ENCODE measurements at regions not wholly inside any gene's neighbourhood (a gene's known extent, or its start where the extent isn't known, plus 50 kb on each side); places are given as distances from the start of the nearest gene placed in this dataset.

DNA sequence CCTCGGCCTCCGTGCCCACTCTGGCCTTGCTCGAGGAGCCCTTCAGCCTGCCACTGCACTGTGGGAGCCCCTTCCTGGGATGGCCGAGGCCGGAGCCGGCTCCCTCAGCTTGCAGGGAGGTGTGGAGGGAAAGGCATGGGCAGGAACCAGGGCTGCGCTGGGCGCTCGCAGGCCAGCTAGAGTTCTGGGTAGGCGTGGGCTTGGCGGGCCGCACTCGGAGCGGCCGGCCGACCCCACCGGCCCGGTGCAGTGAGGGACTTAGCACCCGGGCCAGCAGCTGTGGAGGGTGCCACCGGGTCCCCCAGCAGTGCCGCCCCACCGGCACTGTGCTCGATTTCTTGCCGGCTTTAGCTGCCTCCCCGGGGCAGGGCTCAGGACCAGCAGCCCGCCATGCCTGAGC, 101.0 kb upstream of the IRX5 start:
- TF ChIP-seq, protein P1, sequence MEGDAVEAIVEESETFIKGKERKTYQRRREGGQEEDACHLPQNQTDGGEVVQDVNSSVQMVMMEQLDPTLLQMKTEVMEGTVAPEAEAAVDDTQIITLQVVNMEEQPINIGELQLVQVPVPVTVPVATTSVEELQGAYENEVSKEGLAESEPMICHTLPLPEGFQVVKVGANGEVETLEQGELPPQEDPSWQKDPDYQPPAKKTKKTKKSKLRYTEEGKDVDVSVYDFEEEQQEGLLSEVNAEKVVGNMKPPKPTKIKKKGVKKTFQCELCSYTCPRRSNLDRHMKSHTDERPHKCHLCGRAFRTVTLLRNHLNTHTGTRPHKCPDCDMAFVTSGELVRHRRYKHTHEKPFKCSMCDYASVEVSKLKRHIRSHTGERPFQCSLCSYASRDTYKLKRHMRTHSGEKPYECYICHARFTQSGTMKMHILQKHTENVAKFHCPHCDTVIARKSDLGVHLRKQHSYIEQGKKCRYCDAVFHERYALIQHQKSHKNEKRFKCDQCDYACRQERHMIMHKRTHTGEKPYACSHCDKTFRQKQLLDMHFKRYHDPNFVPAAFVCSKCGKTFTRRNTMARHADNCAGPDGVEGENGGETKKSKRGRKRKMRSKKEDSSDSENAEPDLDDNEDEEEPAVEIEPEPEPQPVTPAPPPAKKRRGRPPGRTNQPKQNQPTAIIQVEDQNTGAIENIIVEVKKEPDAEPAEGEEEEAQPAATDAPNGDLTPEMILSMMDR (IDR thresholded peaks at IDR 0.05; ENCODE audit: insufficient read depth, low read depth, low read length, missing control alignments) = no peak
- no peak overlapping the region for H3K4me3 ChIP-seq (ENCODE audit: low read depth, low read length)
- DNase-seq (ENCODE audit: low read depth) = no peak

DNA sequence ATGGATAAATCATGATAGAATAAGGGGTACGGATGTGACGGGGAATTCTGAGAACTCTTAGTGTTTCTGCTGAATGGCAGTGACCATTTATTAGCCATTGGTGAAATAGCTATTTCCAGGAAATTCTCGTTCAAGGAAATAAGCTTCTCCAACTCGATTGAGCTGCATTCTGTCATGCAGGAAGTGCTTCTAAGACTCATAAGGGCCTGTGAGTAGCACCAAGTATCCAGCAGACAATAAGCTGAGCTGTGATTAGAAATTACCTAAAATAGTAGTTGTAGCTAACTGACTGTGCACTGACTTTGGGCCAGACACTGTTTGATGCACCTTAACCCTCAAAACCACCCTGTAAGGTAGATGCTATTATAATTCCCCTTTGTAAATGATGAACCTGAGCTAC, 107.8 kb upstream of the IRX5 start:
- TF ChIP-seq, protein P1 (IDR thresholded peaks at IDR 0.05; ENCODE audit: insufficient read depth, low read depth, low read length, missing control alignments) = no peak

DNA sequence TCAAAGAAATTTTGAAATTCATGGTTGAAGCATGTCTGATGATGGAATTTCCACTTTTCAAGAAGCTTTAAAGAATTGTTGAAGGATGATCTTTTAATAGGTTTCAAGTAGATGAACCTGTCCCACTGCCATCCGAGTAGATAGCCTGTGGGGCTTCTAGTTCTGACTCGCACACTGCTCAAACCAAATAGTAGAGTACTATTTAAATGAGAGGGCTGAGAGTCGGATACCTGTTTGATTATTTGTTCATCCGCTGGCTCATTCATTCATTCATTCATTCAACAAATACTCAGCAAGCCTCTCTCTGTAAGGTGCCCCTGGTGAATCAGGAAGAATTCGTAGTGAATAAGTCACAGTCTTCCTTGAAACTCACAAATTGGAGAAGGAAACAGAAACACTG, 108.2 kb upstream of the IRX5 start:
- H3K4me3 ChIP-seq (ENCODE audit: low read depth, low read length) = no peak overlapping the region
- TF ChIP-seq, protein P1 (IDR thresholded peaks at IDR 0.05; ENCODE audit: insufficient read depth, low read depth, low read length, missing control alignments) = no peak
- DNase-seq (ENCODE audit: low read depth) = no peak

More for the DNA sequence above, 107.8 kb upstream of the IRX5 start:
- no peak for DNase-seq (ENCODE audit: low read depth)
- no peak overlapping the region for H3K4me3 ChIP-seq (ENCODE audit: low read depth, low read length)

DNA sequence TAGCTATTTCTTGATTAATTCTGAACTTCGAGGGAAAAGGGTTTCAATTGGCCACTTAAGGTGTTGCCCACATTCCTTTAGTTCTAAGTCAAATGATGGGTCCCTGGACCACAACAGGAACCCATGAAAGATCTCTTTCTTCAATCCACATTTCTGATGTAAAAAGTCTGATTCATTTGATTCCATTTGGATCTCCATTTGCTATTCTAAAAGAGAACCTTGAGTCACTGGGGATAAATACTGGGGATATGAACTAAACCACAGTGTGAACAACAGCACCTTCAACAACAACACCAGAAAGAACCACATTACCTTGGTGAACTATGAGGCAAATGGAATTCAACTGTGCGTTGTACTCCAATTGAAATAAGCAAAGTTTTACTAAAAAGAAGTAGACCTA, 108.9 kb upstream of the IRX5 start:
- TF ChIP-seq, protein P1 (IDR thresholded peaks at IDR 0.05; ENCODE audit: insufficient read depth, low read depth, low read length, missing control alignments) = no peak
- no peak for DNase-seq (ENCODE audit: low read depth)
- no peak overlapping the region for H3K4me3 ChIP-seq (ENCODE audit: low read depth, low read length)

DNA sequence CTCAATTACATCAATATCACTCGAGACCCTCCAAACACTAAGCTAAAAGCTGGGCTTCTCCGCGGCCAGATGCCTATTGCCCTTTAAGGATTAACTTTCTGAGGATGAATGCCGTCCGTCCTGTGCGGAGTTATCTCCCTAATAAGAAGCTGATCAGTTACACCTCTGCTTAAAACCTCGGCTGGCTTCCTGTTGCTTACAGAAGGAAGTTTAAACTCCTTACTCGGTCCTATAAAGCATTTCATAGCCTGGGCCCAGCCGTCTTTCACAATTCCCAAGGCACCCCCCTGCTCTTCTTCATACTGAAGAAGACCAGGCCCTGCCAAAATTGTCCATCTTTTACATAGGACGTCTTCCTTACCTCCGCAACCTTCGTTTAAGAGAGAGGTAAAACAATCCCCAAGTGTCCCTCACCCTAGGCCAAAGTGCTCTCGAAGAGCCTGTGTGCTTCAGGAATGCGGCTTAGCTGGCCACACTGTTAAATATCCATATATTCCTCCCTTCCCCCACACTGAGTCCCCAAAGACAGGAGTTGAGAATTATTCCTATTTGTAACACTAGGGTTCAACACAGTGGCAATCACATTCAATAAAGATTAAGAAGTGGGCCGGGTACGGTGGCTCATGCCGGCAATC, 112.6 kb upstream of the IRX5 start:
- TF ChIP-seq, protein P1 (IDR thresholded peaks at IDR 0.05; ENCODE audit: insufficient read depth, low read depth, low read length, missing control alignments) = no peak

DNA sequence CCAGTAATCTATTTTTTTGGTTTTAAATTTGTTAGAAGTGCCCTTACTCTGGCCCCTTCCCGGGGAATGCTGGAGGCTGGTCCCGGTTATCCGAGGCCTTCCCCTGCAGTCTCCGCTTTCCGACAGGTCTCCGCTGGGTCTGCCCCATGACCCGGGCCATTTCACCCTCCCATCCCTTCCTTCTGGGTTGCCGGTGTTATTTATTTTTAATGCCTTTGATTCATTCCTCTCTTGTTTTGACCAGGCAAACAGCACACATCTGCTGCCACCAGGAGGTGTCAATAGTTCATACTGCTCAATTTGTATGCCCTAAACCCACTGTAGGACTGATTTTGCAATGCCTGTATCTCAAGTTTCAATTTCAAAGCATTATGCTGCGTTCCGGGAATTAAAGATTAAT, 113.2 kb upstream of the IRX5 start:
- TF ChIP-seq, protein P1 (IDR thresholded peaks at IDR 0.05; ENCODE audit: insufficient read depth, low read depth, low read length, missing control alignments) = no peak
- no peak for DNase-seq (ENCODE audit: low read depth)
- H3K4me3 ChIP-seq (ENCODE audit: low read depth, low read length) = no peak overlapping the region

More for the DNA sequence above, 112.6 kb upstream of the IRX5 start:
- no peak overlapping the region for H3K4me3 ChIP-seq (ENCODE audit: low read depth, low read length)
- DNase-seq (ENCODE audit: low read depth) = no peak

DNA sequence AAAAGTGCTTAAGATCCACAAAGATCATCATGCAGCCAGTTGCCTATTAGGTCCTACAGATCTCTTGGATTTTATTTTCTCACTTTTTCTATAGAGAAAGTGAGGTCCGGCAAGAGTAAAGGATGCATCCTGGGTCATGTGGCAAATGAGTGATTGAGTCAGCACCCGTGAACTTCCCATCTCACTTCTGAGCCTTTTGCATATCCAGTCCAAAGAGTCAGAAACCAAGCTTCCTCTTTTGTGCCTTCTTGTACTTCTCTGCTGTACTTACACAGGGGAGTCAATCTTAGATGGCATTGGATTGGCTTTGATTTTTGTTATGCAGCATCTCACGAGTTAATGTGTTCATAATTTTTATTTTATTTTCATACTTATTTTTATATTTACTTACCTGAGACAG, 114.2 kb upstream of the IRX5 start:
- TF ChIP-seq, protein P1 (IDR thresholded peaks at IDR 0.05; ENCODE audit: insufficient read depth, low read depth, low read length, missing control alignments) = no peak
- DNase-seq (ENCODE audit: low read depth) = no peak
- no peak overlapping the region for H3K4me3 ChIP-seq (ENCODE audit: low read depth, low read length)
